ENCODE measurements at regions not wholly inside any gene's neighbourhood (a gene's known extent, or its start where the extent isn't known, plus 50 kb on each side); places are given as distances from the start of the nearest gene placed in this dataset.

GRCh38 chr7:25851332-25852210 lies 300.4 kb upstream of the NFE2L3 start:
- TF ChIP-seq POLR2A (IDR thresholded peaks at IDR 0.05; ENCODE audit: low read depth, low read length) (no peak), POLR2AphosphoS5 (IDR thresholded peaks at IDR 0.05; ENCODE audit: low read depth, low read length) (no peak), TAF1 (IDR thresholded peaks at IDR 0.05; ENCODE audit: low read depth, low read length) (no peak), PAX5 (IDR thresholded peaks at IDR 0.05; ENCODE audit: insufficient read depth, low read length, severe bottlenecking) (no peak), SPI1 (IDR thresholded peaks at IDR 0.05; ENCODE audit: low read depth, low read length) (no peak)
